ENCODE measurements at regions not wholly inside any gene's neighbourhood (a gene's known extent, or its start where the extent isn't known, plus 50 kb on each side); places are given as distances from the start of the nearest gene placed in this dataset.
"Not testable (repeated sequence)": the region's sequence is repeated elsewhere in the genome, so short reads cannot be mapped to it uniquely, and the experiment has no call there.

DNA sequence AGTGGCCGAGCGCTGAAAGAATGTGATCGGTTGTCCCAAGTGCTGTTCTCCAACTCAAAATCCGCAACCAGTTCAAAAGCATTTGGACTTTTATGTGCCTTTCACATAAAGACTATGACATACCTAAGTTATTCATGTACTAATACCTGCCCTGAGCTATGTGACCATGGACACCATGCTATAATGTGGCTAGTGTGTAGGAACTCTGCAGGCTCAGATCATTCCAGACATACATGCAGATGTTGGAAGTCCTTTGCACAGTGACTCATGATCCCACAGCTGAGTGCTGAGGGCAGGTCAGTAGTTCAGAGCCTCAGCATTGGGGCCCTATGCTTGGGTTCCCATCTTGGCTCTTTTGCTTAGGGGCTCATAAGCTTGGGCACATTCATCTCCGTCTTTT lies 95.4 kb downstream of the IGLL1 start:
- Histone ChIP-seq H3K9ac (ENCODE audit: low read length in 2 of 2) (no peak overlapping the region), H3K4me1 (ENCODE audit: control insufficient read depth, insufficient read depth, low read length) (no peaks in the 10 kb centered on the region), H3K27ac (ENCODE audit: low read length) (no peak overlapping the region), H3K36me3 (ENCODE audit: control insufficient read depth in 2 of 2, insufficient read depth in 2 of 2, low read length in 2 of 2) (no peaks in the 10 kb centered on the region), H3K9me3 (ENCODE audit: control insufficient read depth in 2 of 2, low read length in 2 of 2) (no peaks in the 10 kb centered on the region), H3K27me3 (ENCODE audit: control insufficient read depth in 1 of 2, insufficient read depth in 2 of 2, low read length in 2 of 2) (no peaks in the 10 kb centered on the region), H3K4me3 (ENCODE audit: low read length in 2 of 2) (no peak overlapping the region)

DNA sequence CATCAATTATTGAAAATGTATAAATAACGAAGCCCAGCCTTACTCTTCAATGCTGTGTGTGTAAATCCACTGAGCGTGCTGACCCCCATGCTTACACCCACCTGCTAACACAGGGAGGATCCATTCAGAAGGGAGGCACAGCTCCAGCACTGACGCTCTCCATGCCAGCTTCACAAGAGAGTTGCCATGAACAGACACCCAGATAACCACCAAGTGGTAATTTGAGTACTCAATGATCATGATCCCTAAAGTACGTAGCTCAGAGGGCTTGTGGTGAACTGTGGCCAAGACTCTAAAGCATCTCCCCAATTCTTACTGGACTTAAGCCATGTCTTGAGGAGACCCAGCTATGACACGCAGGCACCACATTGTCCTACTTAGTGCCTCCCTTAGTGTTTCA lies 98.7 kb downstream of the IGLL1 start:
- H3K27ac ChIP-seq (ENCODE audit: low read length), result no peak overlapping the region
- H3K4me1 ChIP-seq (ENCODE audit: control insufficient read depth, insufficient read depth, low read length), result no peaks in the 10 kb centered on the region
- H3K36me3 ChIP-seq (ENCODE audit: control insufficient read depth in 2 of 2, insufficient read depth in 2 of 2, low read length in 2 of 2), result no peaks in the 10 kb centered on the region
- H3K9me3 ChIP-seq (ENCODE audit: control insufficient read depth in 2 of 2, low read length in 2 of 2), result no peaks in the 10 kb centered on the region
- H3K27me3 ChIP-seq (ENCODE audit: control insufficient read depth in 1 of 2, insufficient read depth in 2 of 2, low read length in 2 of 2), result no peaks in the 10 kb centered on the region
- no peak overlapping the region for H3K9ac ChIP-seq (ENCODE audit: low read length in 2 of 2)
- H3K4me3 ChIP-seq (ENCODE audit: low read length in 2 of 2), result no peak overlapping the region

DNA sequence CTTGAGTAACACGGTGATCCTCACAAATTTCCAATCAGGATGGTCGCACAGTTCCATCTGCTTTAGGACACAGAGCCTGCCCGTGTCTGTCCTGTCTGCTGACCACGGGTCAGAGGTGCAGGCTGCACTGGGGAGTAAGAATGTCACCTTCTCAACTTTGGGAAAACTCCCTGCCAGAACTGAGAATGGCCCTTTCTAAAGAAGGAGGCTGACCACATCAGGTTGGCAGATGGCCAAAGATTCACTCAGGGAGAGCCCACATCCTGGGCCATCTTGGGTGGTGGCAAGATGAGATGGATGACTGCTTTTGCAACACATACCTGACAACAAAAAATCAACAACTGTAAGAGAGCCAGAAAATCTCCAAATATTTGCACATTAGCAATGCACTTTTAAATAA lies 101.9 kb downstream of the IGLL1 start:
- Histone ChIP-seq H3K9ac (ENCODE audit: low read length in 2 of 2) (no peak overlapping the region), H3K4me1 (ENCODE audit: control insufficient read depth, insufficient read depth, low read length) (no peaks in the 10 kb centered on the region), H3K36me3 (ENCODE audit: control insufficient read depth in 2 of 2, insufficient read depth in 2 of 2, low read length in 2 of 2) (no peaks in the 10 kb centered on the region), H3K4me3 (ENCODE audit: low read length in 2 of 2) (no peak overlapping the region), H3K9me3 (ENCODE audit: control insufficient read depth in 2 of 2, low read length in 2 of 2) (no peaks in the 10 kb centered on the region), H3K27ac (ENCODE audit: low read length) (no peak overlapping the region), H3K27me3 (ENCODE audit: control insufficient read depth in 1 of 2, insufficient read depth in 2 of 2, low read length in 2 of 2) (no peaks in the 10 kb centered on the region)

DNA sequence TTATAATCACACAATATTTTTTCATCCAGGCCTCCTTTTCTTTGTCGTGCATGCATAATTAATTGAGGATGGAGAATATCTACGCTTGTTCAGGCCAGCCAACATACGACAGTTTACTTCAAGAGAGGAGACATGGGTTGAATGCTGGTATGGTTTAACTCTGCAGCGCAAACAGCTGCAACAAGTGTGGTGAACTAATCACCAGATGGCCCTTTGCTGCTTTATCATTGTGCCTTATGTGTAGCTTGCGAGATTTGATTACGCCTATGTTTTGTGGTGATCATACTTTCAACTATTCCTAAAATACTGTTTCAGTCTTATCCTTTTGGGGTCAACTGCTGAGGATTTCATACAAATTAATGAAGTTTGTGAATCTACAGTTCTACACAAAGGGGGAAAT lies 105.6 kb downstream of the IGLL1 start:
- H3K9me3 ChIP-seq (ENCODE audit: control insufficient read depth in 2 of 2, low read length in 2 of 2); H3K9ac ChIP-seq (ENCODE audit: low read length in 2 of 2); H3K36me3 ChIP-seq (ENCODE audit: control insufficient read depth in 2 of 2, insufficient read depth in 2 of 2, low read length in 2 of 2); H3K4me1 ChIP-seq (ENCODE audit: control insufficient read depth, insufficient read depth, low read length); H3K27me3 ChIP-seq (ENCODE audit: control insufficient read depth in 1 of 2, insufficient read depth in 2 of 2, low read length in 2 of 2); H3K4me3 ChIP-seq (ENCODE audit: low read length in 2 of 2); H3K27ac ChIP-seq (ENCODE audit: low read length): not testable (repeated sequence)

DNA sequence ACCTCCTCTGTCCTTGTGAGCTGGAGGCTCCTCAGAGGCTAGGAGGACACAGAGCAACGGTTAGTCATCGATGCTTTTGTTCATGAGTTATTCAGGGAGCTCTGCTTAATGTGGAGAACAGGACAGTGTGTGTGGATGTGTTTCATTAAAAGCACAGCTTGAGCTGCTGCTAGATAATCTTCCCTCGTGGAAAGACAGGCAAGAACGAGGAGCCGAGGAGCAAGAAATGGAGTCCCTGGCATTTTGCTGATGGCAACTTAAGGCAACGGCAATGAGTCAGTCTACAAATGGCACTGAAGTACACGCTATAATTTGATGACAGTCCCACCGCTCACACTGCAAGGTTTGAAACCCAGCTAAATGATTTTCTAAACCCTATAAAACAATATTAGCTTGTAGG lies 106.2 kb downstream of the IGLL1 start:
- Histone ChIP-seq H3K9me3 (ENCODE audit: control insufficient read depth in 2 of 2, low read length in 2 of 2) (no peaks in the 10 kb centered on the region), H3K27ac (ENCODE audit: low read length) (no peak overlapping the region), H3K4me3 (ENCODE audit: low read length in 2 of 2) (no peak overlapping the region), H3K27me3 (ENCODE audit: control insufficient read depth in 1 of 2, insufficient read depth in 2 of 2, low read length in 2 of 2) (no peaks in the 10 kb centered on the region), H3K36me3 (ENCODE audit: control insufficient read depth in 2 of 2, insufficient read depth in 2 of 2, low read length in 2 of 2) (no peaks in the 10 kb centered on the region), H3K9ac (ENCODE audit: low read length in 2 of 2) (no peak overlapping the region), H3K4me1 (ENCODE audit: control insufficient read depth, insufficient read depth, low read length) (no peaks in the 10 kb centered on the region)

DNA sequence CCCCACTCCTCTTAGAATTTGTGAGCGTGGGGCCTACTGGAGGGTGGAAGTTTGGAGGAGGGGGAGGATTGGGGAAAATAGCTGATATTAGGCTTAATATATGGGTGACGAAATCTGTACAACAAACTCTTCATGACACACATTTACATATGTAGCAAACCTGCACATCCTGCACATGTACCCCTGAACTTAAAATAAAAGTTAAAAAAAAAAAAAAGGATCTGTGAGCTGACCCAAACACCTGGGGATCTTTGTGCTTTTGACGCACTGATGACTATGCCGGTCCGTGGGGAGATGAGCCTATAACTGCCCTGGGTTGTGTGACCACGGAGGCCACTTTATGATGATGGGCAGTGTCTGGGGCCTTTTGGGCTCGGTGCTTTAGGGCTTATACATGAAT lies 107.7 kb downstream of the IGLL1 start:
- H3K36me3 ChIP-seq (ENCODE audit: control insufficient read depth in 2 of 2, insufficient read depth in 2 of 2, low read length in 2 of 2); H3K4me1 ChIP-seq (ENCODE audit: control insufficient read depth, insufficient read depth, low read length); H3K4me3 ChIP-seq (ENCODE audit: low read length in 2 of 2); H3K9me3 ChIP-seq (ENCODE audit: control insufficient read depth in 2 of 2, low read length in 2 of 2); H3K9ac ChIP-seq (ENCODE audit: low read length in 2 of 2); H3K27ac ChIP-seq (ENCODE audit: low read length); H3K27me3 ChIP-seq (ENCODE audit: control insufficient read depth in 1 of 2, insufficient read depth in 2 of 2, low read length in 2 of 2): not testable (repeated sequence)

DNA sequence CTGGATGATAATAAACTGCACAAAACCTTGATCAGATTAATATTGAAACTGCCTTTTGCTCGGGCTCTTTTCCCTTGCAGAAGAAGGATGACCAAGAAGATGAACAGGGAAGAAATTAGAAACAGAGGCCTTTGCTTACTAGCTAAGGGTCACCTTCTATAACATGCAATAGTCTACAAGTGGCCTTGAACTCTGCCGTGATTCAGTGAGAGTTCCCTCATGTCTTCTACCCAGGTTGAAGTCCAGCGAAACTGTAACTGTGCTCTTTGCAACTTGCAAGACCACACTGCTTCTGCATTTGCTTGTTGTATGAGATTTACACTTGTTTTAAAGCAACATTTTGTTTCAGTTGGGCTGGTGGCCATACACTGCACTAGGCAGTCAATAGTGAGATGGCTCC lies 108.4 kb downstream of the IGLL1 start:
- no peaks in the 10 kb centered on the region for H3K4me1 ChIP-seq (ENCODE audit: control insufficient read depth, insufficient read depth, low read length)
- no peak overlapping the region for H3K4me3 ChIP-seq (ENCODE audit: low read length in 2 of 2)
- H3K27ac ChIP-seq (ENCODE audit: low read length), result no peak overlapping the region
- H3K27me3 ChIP-seq (ENCODE audit: control insufficient read depth in 1 of 2, insufficient read depth in 2 of 2, low read length in 2 of 2), result no peaks in the 10 kb centered on the region
- H3K36me3 ChIP-seq (ENCODE audit: control insufficient read depth in 2 of 2, insufficient read depth in 2 of 2, low read length in 2 of 2), result no peaks in the 10 kb centered on the region
- no peaks in the 10 kb centered on the region for H3K9me3 ChIP-seq (ENCODE audit: control insufficient read depth in 2 of 2, low read length in 2 of 2)
- no peak overlapping the region for H3K9ac ChIP-seq (ENCODE audit: low read length in 2 of 2)

DNA sequence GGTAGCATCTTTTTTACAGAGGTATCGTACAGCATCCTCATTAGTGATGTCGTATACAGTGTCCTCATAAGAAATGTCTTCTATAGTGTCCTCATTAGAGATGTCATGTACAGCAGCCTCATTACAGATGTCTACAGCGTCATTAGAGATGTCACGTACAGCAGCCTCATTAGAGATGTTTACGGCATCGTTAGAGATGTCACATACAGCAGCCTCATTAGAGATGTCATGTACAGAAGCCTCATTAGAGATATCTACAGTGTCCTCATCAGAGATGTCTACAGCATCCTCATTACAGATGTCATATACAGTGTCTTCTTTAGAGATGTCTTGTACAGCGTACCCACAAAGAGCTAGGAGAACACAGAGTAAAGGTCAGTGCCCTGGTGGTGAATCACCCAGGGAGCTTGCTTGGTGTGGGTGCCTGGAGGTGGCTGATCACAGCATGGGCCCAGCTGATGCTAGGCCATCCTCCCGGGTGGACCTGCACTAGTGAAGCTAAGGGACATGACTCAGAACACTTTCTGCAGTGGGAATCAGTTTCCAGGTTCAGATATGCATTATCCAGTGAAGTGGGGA lies 109.2 kb downstream of the IGLL1 start:
- Histone ChIP-seq H3K27me3 (ENCODE audit: control insufficient read depth in 1 of 2, insufficient read depth in 2 of 2, low read length in 2 of 2) (no peaks in the 10 kb centered on the region), H3K4me1 (ENCODE audit: control insufficient read depth, insufficient read depth, low read length) (no peaks in the 10 kb centered on the region), H3K36me3 (ENCODE audit: control insufficient read depth in 2 of 2, insufficient read depth in 2 of 2, low read length in 2 of 2) (no peaks in the 10 kb centered on the region), H3K27ac (ENCODE audit: low read length) (no peak overlapping the region), H3K4me3 (ENCODE audit: low read length in 2 of 2) (no peak overlapping the region), H3K9ac (ENCODE audit: low read length in 2 of 2) (no peak overlapping the region), H3K9me3 (ENCODE audit: control insufficient read depth in 2 of 2, low read length in 2 of 2) (no peaks in the 10 kb centered on the region)

DNA sequence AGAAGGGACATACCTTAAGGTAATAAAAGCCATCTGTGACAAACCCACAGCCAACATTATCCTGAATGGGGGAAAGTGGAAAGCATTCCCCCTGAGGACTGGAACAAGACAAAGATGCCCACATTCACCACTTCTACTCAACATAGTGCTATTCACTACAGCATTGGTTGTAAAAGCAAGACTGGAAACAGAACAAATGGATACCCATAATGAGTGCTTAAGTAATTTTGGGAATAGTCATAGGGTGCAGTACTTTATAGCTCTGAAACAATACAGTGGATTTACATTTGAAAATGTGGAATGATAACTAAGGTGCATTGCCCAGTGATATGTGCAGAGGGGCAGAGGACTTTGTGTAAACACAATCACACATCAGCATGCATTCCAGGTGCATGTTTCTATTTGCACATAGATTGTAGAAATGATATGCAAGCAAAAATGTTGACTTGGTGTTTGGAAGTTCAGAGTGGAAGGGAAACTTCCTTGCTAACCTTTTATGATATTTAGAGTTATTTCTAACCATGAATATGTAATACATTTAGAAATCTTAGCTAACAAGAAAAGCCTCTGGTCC lies 112.3 kb downstream of the IGLL1 start:
- no peak overlapping the region for H3K4me3 ChIP-seq (ENCODE audit: low read length in 2 of 2)
- H3K4me1 ChIP-seq (ENCODE audit: control insufficient read depth, insufficient read depth, low read length), result peaks cover 3% of the 10 kb centered on the region
- H3K27me3 ChIP-seq (ENCODE audit: control insufficient read depth in 1 of 2, insufficient read depth in 2 of 2, low read length in 2 of 2), result no peaks in the 10 kb centered on the region
- no peaks in the 10 kb centered on the region for H3K9me3 ChIP-seq (ENCODE audit: control insufficient read depth in 2 of 2, low read length in 2 of 2)
- no peaks in the 10 kb centered on the region for H3K36me3 ChIP-seq (ENCODE audit: control insufficient read depth in 2 of 2, insufficient read depth in 2 of 2, low read length in 2 of 2)
- H3K27ac ChIP-seq (ENCODE audit: low read length), result no peak overlapping the region
- no peak overlapping the region for H3K9ac ChIP-seq (ENCODE audit: low read length in 2 of 2)

DNA sequence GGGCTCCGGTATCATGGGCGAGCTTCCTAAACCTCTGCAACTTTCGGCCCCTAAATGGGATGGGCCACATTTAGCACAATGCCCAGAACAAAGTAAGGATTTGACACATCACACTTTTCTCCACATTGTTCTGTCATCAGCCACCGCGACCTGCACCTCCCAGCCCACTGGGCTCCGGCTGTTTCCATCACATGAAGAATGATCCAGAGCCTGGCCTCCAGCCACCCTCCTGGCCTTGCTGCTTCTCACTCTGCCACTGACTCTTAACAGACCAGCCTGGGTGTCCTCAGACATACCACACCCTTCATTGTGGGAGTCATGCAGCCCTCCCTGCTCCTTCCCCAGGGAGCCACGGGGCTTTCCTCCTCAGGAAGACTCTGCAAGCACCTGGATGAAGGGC lies 113.7 kb downstream of the IGLL1 start:
- no peaks in the 10 kb centered on the region for H3K9me3 ChIP-seq (ENCODE audit: control insufficient read depth in 2 of 2, low read length in 2 of 2)
- H3K4me1 ChIP-seq (ENCODE audit: control insufficient read depth, insufficient read depth, low read length), result peaks cover 3% of the 10 kb centered on the region
- H3K27me3 ChIP-seq (ENCODE audit: control insufficient read depth in 1 of 2, insufficient read depth in 2 of 2, low read length in 2 of 2), result no peaks in the 10 kb centered on the region
- H3K27ac ChIP-seq (ENCODE audit: low read length), result no peak overlapping the region
- no peaks in the 10 kb centered on the region for H3K36me3 ChIP-seq (ENCODE audit: control insufficient read depth in 2 of 2, insufficient read depth in 2 of 2, low read length in 2 of 2)
- no peak overlapping the region for H3K9ac ChIP-seq (ENCODE audit: low read length in 2 of 2)
- no peak overlapping the region for H3K4me3 ChIP-seq (ENCODE audit: low read length in 2 of 2)

DNA sequence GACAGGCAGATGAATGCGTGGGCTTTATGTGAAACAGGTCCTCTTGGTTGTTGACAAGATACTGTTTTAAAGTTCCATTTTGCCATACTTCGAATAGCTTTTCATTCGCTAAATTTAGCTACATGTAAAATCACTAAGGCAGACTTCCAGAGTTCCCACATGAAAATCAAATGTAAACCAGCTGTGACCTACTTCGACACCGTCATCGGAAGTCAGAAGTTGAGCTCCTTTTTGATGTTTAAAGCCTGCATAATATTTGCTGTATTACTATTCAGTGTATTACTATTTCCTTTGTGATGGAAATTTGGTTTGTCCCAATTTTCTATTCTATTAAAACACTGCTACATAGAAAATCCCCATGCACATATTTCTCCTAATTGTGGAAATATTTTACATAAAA lies 115.3 kb downstream of the IGLL1 start:
- peak overlapping the region in 1 of 2 donors; percentile 35 for H3K4me3 ChIP-seq (ENCODE audit: low read length in 2 of 2)
- not testable (repeated sequence) for H3K9me3 ChIP-seq (ENCODE audit: control insufficient read depth in 2 of 2, low read length in 2 of 2); H3K9ac ChIP-seq (ENCODE audit: low read length in 2 of 2); H3K27ac ChIP-seq (ENCODE audit: low read length); H3K4me1 ChIP-seq (ENCODE audit: control insufficient read depth, insufficient read depth, low read length); H3K36me3 ChIP-seq (ENCODE audit: control insufficient read depth in 2 of 2, insufficient read depth in 2 of 2, low read length in 2 of 2); H3K27me3 ChIP-seq (ENCODE audit: control insufficient read depth in 1 of 2, insufficient read depth in 2 of 2, low read length in 2 of 2)
